GM12878 (cell line): ENCODE measurements at regions not wholly inside any gene's neighbourhood (a gene's known extent, or its start where the extent isn't known, plus 50 kb on each side); places are given as distances from the start of the nearest gene placed in this dataset.

Source experiments
- CREB1 ChIP-seq: IDR thresholded peaks from 2 replicates; pipeline ENCODE4 v1.6.1; 2012; ENCODE audit warnings: low read depth, mild to moderate bottlenecking, inconsistent platforms
- CREM ChIP-seq: IDR thresholded peaks from 2 replicates; pipeline ENCODE4 v1.6.1; 2014; ENCODE audit warnings: antibody characterized with exemption, low read depth
- CTCF ChIP-seq, 3 experiments: IDR thresholded peaks in 2 of 3; conservative IDR thresholded peaks in 1 of 3; 2 replicates each; pipeline ENCODE4 v1.5.1; 2011; ENCODE audit warnings: low read depth in 3 of 3, low read length in 3 of 3, mild to moderate bottlenecking in 3 of 3, control low read depth in 2 of 3, moderate library complexity in 2 of 3, inconsistent platforms in 1 of 3, mixed read lengths in 1 of 3; ENCODE audit not compliant: control insufficient read depth in 2 of 3, insufficient read depth in 1 of 3; ENCODE audit errors: extremely low read depth in 1 of 3
- E4F1 ChIP-seq: fragments of 450-650 bp; IDR thresholded peaks from 2 replicates; pipeline ENCODE4 v1.6.1; 2018; ENCODE audit warnings: borderline replicate concordance, mild to moderate bottlenecking; ENCODE audit not compliant: partially characterized antibody
- ESRRA ChIP-seq: IDR thresholded peaks from 2 replicates; pipeline ENCODE4 v1.6.1; 2012; ENCODE audit warnings: mild to moderate bottlenecking, low read length, improper control_type of control experiment
- HDAC2 ChIP-seq: fragments of 200-600 bp; sonication (generic); IDR thresholded peaks from 2 replicates; pipeline ENCODE4 v1.6.1; 2017
- MAX ChIP-seq: IDR thresholded peaks from 2 replicates; pipeline ENCODE4 v1.6.1; 2012; ENCODE audit warnings: low read depth, low read length, improper control_type of control experiment
- POLR2A ChIP-seq: IDR thresholded peaks from 2 replicates; pipeline ENCODE4 v1.6.1; 2011; ENCODE audit warnings: low read depth, mild to moderate bottlenecking, low read length
- RAD21 ChIP-seq: IDR thresholded peaks from 2 replicates; pipeline ENCODE4 v1.6.1; 2011; ENCODE audit warnings: mild to moderate bottlenecking, low read depth, low read length, moderate library complexity; ENCODE audit not compliant: insufficient read depth
- REST ChIP-seq: IDR thresholded peaks from 2 replicates; pipeline ENCODE4 v1.6.1; 2012; ENCODE audit warnings: mild to moderate bottlenecking, low read depth, low read length
- SIN3A ChIP-seq: IDR thresholded peaks from 2 replicates; pipeline ENCODE4 v1.6.1; 2012; ENCODE audit warnings: low read depth, low read length, improper control_type of control experiment
- SPI1 ChIP-seq: IDR thresholded peaks from 2 replicates; pipeline ENCODE4 v1.6.1; 2011; ENCODE audit warnings: low read depth, mild to moderate bottlenecking, low read length, moderate library complexity, borderline replicate concordance; ENCODE audit not compliant: insufficient read depth
- USF2 ChIP-seq: IDR thresholded peaks from 2 replicates; pipeline ENCODE4 v1.6.1; 2011; ENCODE audit warnings: low read depth, low read length, improper control_type of control experiment, borderline replicate concordance
- WRNIP1 ChIP-seq: IDR thresholded peaks from 2 replicates; pipeline ENCODE4 v1.6.1; 2011; ENCODE audit warnings: low read depth, low read length, improper control_type of control experiment, borderline replicate concordance

GRCh38 chr13:53878861-53879260, 850.2 kb downstream of the OLFM4 start:
- TF ChIP-seq HDAC2: no peak
- TF ChIP-seq USF2: no peak
- no peak for TF ChIP-seq RAD21
- no peak for TF ChIP-seq WRNIP1
- TF ChIP-seq POLR2A: no peak
- no peak for TF ChIP-seq CTCF (IDR thresholded peaks at IDR 0.05 in 2 of 3, conservative IDR thresholded peaks at IDR 0.05 in 1 of 3; ENCODE audit: control insufficient read depth in 2 of 3, extremely low read depth in 1 of 3, insufficient read depth in 1 of 3, low read depth in 3 of 3, low read length in 3 of 3)
- TF ChIP-seq SPI1: no peak
- TF ChIP-seq CREM: no peak
- TF ChIP-seq REST: no peak
- TF ChIP-seq CREB1: no peak
- TF ChIP-seq SIN3A: no peak
- no peak for TF ChIP-seq MAX
- TF ChIP-seq ESRRA: no peak
- no peak for TF ChIP-seq E4F1
